ENCODE measurements at regions not wholly inside any gene's neighbourhood (a gene's known extent, or its start where the extent isn't known, plus 50 kb on each side); places are given as distances from the start of the nearest gene placed in this dataset.

DNA sequence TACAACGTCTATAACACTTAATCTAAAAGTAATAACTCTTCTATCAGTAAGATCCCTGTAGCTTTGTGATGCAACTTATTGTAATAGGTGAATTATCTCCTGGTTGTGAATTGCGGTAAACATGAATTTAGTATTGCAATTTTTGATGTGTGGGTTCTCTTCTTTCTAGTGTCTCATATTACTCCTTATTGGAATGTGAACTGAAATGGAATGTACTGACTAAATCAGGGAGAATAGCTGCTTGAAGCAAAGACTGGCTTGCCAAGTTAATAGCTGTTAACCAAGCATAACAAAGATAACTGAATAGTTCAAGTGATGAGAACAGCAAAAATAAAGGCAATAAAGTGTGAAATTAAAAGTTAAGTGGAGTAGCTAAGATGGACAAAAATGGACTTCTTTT, 60.5 kb upstream of the TFPI start:
- H3K9me3 ChIP-seq (replicated peaks in 1 of 2; ENCODE audit: control insufficient read depth in 1 of 2, insufficient read depth in 1 of 2, low read length in 2 of 2), result no peaks in the 10 kb centered on the region
- no peak overlapping the region for H3K4me2 ChIP-seq (replicated peaks; ENCODE audit: extremely low read depth, low read length, poor library complexity, severe bottlenecking)
- WGBS (ENCODE audit: insufficient coverage), result no CpG with 5 or more reads among the region's 2 CpGs

DNA sequence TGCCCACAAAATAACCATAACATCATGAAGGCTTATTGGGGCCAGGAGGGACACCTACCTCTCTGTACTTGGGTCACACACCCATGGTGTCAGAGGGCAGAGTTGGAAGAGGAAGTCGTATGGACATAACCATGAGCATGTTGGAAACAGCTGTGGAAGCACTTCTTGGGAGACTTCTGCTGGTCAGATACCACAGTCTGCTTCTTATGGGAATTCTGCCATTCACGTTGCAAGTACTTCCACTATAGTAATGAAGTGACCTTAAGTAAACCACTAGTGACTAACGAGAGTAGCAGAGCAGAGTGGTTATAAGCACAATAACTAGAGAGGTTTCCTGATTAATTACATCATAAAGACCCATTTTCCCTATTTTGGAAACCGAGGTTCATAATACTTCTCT, 61.1 kb upstream of the TFPI start:
- Histone ChIP-seq H3K4me1 (ENCODE audit: control insufficient read depth in 1 of 2, insufficient read depth in 2 of 2, low read length in 2 of 2) (no peaks in the 10 kb centered on the region), H3K79me2 (ENCODE audit: insufficient read depth, low read length) (no peaks in the 10 kb centered on the region), H3K36me3 (replicated peaks in 1 of 2; ENCODE audit: control insufficient read depth in 1 of 2, insufficient read depth in 2 of 2, low read length in 2 of 2) (no peaks in the 10 kb centered on the region), H3K27me3 (ENCODE audit: control insufficient read depth in 2 of 2, insufficient read depth in 2 of 2, low read length in 2 of 2) (no peaks in the 10 kb centered on the region), H3K4me2 (replicated peaks; ENCODE audit: extremely low read depth, low read length, poor library complexity, severe bottlenecking) (no peak overlapping the region), H3K9ac (ENCODE audit: insufficient read depth, low read length, poor library complexity, severe bottlenecking) (no peak overlapping the region), H3K4me3 (replicated peaks in 1 of 3; ENCODE audit: low read depth in 2 of 3, low read length in 3 of 3) (no peak overlapping the region), H3K27ac (ENCODE audit: low read depth in 1 of 2, low read length in 2 of 2) (no peak overlapping the region), H3K9me3 (replicated peaks in 1 of 2; ENCODE audit: control insufficient read depth in 1 of 2, insufficient read depth in 1 of 2, low read length in 2 of 2) (no peaks in the 10 kb centered on the region), H2AFZ (ENCODE audit: insufficient read depth, low read depth, low read length, poor library complexity, severe bottlenecking) (no peak overlapping the region), H4K20me1 (ENCODE audit: insufficient read depth, low read length) (no peaks in the 10 kb centered on the region)
- H3K27ac Mint-ChIP-seq, result no peak overlapping the region
- intact Hi-C loops (cut with micrococcal nuclease), result no loop called here
- TF ChIP-seq, protein P1, sequence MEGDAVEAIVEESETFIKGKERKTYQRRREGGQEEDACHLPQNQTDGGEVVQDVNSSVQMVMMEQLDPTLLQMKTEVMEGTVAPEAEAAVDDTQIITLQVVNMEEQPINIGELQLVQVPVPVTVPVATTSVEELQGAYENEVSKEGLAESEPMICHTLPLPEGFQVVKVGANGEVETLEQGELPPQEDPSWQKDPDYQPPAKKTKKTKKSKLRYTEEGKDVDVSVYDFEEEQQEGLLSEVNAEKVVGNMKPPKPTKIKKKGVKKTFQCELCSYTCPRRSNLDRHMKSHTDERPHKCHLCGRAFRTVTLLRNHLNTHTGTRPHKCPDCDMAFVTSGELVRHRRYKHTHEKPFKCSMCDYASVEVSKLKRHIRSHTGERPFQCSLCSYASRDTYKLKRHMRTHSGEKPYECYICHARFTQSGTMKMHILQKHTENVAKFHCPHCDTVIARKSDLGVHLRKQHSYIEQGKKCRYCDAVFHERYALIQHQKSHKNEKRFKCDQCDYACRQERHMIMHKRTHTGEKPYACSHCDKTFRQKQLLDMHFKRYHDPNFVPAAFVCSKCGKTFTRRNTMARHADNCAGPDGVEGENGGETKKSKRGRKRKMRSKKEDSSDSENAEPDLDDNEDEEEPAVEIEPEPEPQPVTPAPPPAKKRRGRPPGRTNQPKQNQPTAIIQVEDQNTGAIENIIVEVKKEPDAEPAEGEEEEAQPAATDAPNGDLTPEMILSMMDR (IDR thresholded peaks at IDR 0.05), result no peak
- no CpG with 5 or more reads among the region's 4 CpGs for WGBS (ENCODE audit: insufficient coverage)
- H3K4me1 Mint-ChIP-seq, result no peaks in the 10 kb centered on the region
- DNase-seq, result no peak
- no peaks in the 10 kb centered on the region for H3K27me3 Mint-ChIP-seq (ENCODE audit: low read depth in 3 of 3)
- no peak overlapping the region for H3K4me3 Mint-ChIP-seq
- H3K9me3 Mint-ChIP-seq, result no peaks in the 10 kb centered on the region
- no peaks in the 10 kb centered on the region for H3K36me3 Mint-ChIP-seq

More for the DNA sequence above, 60.5 kb upstream of the TFPI start:
- Histone ChIP-seq H4K20me1 (ENCODE audit: insufficient read depth, low read length) (no peaks in the 10 kb centered on the region), H3K79me2 (ENCODE audit: insufficient read depth, low read length) (no peaks in the 10 kb centered on the region), H3K9ac (ENCODE audit: insufficient read depth, low read length, poor library complexity, severe bottlenecking) (no peak overlapping the region), H3K36me3 (replicated peaks in 1 of 2; ENCODE audit: control insufficient read depth in 1 of 2, insufficient read depth in 2 of 2, low read length in 2 of 2) (no peaks in the 10 kb centered on the region), H3K27ac (ENCODE audit: low read depth in 1 of 2, low read length in 2 of 2) (no peak overlapping the region), H3K4me3 (replicated peaks in 1 of 3; ENCODE audit: low read depth in 2 of 3, low read length in 3 of 3) (no peak overlapping the region), H2AFZ (ENCODE audit: insufficient read depth, low read depth, low read length, poor library complexity, severe bottlenecking) (no peak overlapping the region), H3K4me1 (ENCODE audit: control insufficient read depth in 1 of 2, insufficient read depth in 2 of 2, low read length in 2 of 2) (no peaks in the 10 kb centered on the region), H3K27me3 (ENCODE audit: control insufficient read depth in 2 of 2, insufficient read depth in 2 of 2, low read length in 2 of 2) (no peaks in the 10 kb centered on the region)
- no peaks in the 10 kb centered on the region for H3K36me3 Mint-ChIP-seq
- H3K27me3 Mint-ChIP-seq (ENCODE audit: low read depth in 3 of 3), result no peaks in the 10 kb centered on the region
- H3K4me3 Mint-ChIP-seq, result no peak overlapping the region
- no peak overlapping the region for H3K27ac Mint-ChIP-seq
- DNase-seq, result no peak
- intact Hi-C loops (cut with micrococcal nuclease), result no loop called here
- no peaks in the 10 kb centered on the region for H3K4me1 Mint-ChIP-seq
- TF ChIP-seq, protein P1 (IDR thresholded peaks at IDR 0.05), result no peak
- H3K9me3 Mint-ChIP-seq, result no peaks in the 10 kb centered on the region

All from CD14-positive monocyte (primary cell).